GM12865 (cell line): ENCODE measurements at regions not wholly inside any gene's neighbourhood (a gene's known extent, or its start where the extent isn't known, plus 50 kb on each side); places are given as distances from the start of the nearest gene placed in this dataset.

ENCODE experiments used
- DNase-seq: peaks from one replicate; pipeline ENCODE4 v3.0.0; 2010; ENCODE audit warnings: low read depth
- H3K4me3 ChIP-seq: 2 replicates; pipeline ENCODE4 v1.5.1; 2011; ENCODE audit warnings: mild to moderate bottlenecking, low read depth, low read length, control low read depth
- TF ChIP-seq, protein P1 (sequence below): IDR thresholded peaks from 2 replicates; pipeline ENCODE4 v1.5.1; 2011; ENCODE audit warnings: low read length, control low read depth, low read depth, inconsistent platforms; ENCODE audit not compliant: insufficient read depth; ENCODE audit errors: missing control alignments

DNA sequence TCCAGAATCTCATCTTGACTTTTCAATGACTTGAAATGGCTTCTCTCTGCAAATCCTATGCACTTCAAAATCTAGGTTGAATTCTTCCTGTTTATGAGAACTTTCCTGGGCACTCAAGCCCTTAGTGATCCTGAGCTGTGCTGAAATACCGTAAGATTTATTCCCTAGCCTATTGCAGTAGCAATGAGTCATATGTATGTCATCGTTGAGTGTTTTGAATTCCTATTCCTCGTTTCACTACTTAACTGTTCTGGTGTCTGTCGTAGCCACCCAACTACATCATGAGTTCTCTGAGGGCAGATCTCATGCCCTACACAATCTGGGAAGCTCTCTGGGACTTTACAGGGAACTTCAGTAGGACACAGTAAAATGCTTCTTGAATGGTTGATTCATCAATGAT lies 190.8 kb upstream of the TMEM132C start:
- TF ChIP-seq, protein P1, sequence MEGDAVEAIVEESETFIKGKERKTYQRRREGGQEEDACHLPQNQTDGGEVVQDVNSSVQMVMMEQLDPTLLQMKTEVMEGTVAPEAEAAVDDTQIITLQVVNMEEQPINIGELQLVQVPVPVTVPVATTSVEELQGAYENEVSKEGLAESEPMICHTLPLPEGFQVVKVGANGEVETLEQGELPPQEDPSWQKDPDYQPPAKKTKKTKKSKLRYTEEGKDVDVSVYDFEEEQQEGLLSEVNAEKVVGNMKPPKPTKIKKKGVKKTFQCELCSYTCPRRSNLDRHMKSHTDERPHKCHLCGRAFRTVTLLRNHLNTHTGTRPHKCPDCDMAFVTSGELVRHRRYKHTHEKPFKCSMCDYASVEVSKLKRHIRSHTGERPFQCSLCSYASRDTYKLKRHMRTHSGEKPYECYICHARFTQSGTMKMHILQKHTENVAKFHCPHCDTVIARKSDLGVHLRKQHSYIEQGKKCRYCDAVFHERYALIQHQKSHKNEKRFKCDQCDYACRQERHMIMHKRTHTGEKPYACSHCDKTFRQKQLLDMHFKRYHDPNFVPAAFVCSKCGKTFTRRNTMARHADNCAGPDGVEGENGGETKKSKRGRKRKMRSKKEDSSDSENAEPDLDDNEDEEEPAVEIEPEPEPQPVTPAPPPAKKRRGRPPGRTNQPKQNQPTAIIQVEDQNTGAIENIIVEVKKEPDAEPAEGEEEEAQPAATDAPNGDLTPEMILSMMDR, result no peak
- DNase-seq, result no peak
- H3K4me3 ChIP-seq, result no peak overlapping the region

DNA sequence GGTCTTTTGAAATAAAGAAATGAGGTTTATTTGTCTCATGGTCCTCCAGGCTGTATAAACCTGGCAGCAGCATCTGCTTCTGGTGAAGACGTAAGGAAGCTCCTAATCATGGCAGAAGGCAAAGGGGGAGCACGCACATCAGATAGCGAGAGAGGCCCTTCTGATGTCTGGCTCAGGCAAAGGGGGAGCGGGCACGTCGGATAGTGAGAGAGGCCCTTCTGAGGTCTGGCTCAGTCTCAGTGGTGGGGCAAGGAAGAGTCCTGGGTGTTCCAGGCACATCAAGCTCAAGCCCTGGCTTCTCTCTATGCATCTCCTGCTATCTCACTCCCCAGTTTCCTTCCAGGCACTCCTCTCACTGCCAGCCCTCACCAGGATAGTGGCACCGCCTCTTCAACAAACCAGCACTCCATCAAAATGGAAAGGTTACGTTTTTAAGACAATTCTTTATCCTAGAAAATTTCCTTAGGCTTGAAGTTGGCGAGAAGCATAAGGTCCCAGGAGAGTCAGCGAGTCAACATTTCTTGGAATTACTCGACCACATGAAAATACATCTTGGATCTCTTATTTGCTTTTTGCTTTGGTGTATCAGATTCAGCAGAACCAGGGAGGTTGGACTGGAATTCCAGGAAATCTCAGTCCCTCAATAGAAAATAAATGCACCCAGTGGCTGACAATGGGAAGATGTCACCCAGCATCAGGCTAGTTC lies 189.6 kb upstream of the TMEM132C start:
- DNase-seq, result no peak
- H3K4me3 ChIP-seq, result no peak overlapping the region
- TF ChIP-seq, protein P1, result no peak

DNA sequence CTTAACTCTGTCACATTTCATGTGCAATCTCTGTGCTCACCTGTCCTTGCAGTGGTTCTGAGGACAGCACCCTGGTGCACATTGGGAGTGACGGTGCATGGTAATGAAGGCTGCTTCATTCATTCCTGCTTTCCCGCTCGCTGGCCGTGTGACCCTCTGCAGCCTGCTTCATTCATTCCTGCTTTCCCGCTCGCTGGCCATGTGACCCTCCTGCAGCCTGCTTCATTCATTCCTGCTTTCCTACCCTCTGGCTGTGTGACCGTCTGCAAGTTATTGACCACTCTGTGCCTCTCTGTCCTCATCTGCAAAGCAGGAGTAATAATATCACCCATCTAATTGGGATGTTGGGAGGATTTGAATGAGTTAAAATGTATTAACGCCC lies 189.1 kb upstream of the TMEM132C start:
- H3K4me3 ChIP-seq, result no peak overlapping the region
- TF ChIP-seq, protein P1, result no peak
- DNase-seq, result no peak

DNA sequence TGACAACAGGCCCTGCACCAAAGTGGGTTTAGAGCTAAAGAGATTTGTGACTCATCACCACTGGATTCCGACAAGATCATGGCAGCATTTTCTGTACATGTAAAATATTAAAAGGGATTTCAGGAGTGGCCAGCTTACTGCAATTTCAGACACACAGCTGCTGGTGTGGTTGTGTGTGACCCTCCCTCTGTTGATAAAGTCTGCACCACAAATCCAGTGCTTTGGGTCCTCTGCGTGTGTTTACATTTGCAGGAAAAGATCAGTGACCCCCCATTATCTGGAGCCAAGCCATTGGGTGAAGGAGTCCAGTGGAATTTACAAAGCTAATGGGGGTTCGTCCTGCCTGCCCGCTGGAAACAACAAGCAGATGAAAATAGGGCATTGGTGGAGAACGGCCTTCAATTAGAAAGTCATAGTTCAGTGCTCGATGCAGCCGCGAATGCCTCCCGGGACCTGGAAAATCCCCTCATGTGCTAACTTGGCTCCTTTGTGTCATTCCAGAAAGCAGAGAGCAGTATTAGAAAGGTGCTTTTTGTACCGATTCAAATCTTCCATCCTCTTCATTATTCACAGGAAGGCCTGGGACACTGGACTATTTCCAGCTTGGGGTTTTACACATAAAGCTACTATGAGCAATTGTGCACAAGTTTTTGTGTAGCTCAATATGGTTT lies 188.5 kb upstream of the TMEM132C start:
- TF ChIP-seq, protein P1, result no peak
- no peak overlapping the region for H3K4me3 ChIP-seq
- DNase-seq, result no peak

DNA sequence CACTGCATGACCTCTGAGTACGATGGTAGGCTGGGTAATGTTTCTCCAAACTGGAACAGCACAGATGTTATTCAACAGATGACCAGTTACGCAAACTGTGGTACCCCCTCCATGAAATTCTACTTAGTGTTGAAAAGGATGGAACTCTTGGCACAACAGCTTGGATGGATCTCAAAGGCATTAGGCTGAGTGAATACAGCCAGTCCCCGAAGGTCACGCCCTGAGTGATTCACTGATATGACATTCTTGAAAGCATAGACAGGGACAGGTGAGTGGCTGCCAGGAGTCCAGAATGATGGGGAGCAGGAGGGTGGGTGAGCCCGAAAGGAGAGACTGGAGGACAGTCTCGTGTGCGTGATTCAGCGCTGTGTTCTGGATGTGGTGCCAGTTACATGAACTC lies 187.5 kb upstream of the TMEM132C start:
- H3K4me3 ChIP-seq, result no peak overlapping the region
- DNase-seq, result no peak
- TF ChIP-seq, protein P1, result no peak

DNA sequence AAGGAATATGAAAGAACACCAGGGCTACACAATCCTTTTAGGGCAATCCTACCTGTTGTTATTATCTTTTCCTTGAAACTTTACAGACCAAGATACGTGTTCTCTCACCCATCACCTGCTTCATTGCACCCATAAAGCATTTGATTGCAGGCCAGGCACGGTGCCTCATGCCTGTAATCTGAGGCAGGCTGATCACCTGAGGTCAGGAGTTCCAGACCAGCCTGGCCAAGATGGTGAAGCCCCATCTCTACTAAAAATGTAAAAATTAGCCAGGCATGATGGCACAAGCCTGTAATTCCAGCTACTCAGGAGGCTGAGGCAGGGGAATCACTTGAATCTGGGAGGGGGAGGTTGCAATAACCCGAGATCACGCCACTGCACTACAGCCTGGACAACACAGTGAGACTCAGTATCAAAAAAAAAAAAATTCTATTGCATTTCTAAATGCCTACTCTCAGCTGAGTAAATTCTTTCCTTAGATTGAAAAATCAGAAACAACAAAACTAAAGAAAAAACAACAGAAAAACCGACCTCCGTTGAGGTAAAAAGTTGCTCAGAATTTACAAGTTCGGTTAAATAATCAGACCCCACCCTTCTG lies 183.7 kb upstream of the TMEM132C start:
- no peak for DNase-seq
- no peak overlapping the region for H3K4me3 ChIP-seq
- TF ChIP-seq, protein P1, result no peak
